ENCODE measurements at regions not wholly inside any gene's neighbourhood (a gene's known extent, or its start where the extent isn't known, plus 50 kb on each side); places are given as distances from the start of the nearest gene placed in this dataset.
"Not testable (repeated sequence)": the region's sequence is repeated elsewhere in the genome, so short reads cannot be mapped to it uniquely, and the experiment has no call there.

GRCh38 chr21:31589820-31590219 is 69.7 kb upstream of the SOD1 start:
- no peaks in the 10 kb centered on the region for H3K4me1 Mint-ChIP-seq (ENCODE audit: low read depth, unreplicated experiment)
- no peaks in the 10 kb centered on the region for H3K4me1 ChIP-seq
- no peak for DNase-seq
- intact Hi-C loops (cut with micrococcal nuclease; ENCODE audit: unreplicated experiment), result no loop called here
- no peaks in the 10 kb centered on the region for H3K27me3 Mint-ChIP-seq (ENCODE audit: insufficient read depth, unreplicated experiment)
- no peaks in the 10 kb centered on the region for H3K9me3 ChIP-seq
- no peaks in the 10 kb centered on the region for H3K36me3 ChIP-seq (ENCODE audit: control insufficient read depth, insufficient read depth, low read length)
- no peak overlapping the region for H3K4me3 ChIP-seq (ENCODE audit: low read depth, low read length)
- H3K4me3 Mint-ChIP-seq (ENCODE audit: unreplicated experiment), result no peak overlapping the region
- CTCF ChIA-PET, result no interaction called here
- no peaks in the 10 kb centered on the region for H3K36me3 Mint-ChIP-seq (ENCODE audit: insufficient read depth, unreplicated experiment)
- no peak overlapping the region for H3K27ac Mint-ChIP-seq (ENCODE audit: unreplicated experiment)
- H3K27me3 ChIP-seq (replicated peaks; ENCODE audit: control insufficient read depth, insufficient read depth, low read length), result no peaks in the 10 kb centered on the region
- BruUV-seq (replicated peaks), result no TSS peak
- no peak for TF ChIP-seq CTCF (IDR thresholded peaks at IDR 0.05; ENCODE audit: insufficient read depth in 1 of 2, low read depth in 1 of 2, low read length in 1 of 2, severe bottlenecking in 1 of 2, unreplicated experiment in 1 of 2)
- no peaks in the 10 kb centered on the region for H3K9me3 Mint-ChIP-seq (ENCODE audit: unreplicated experiment)
- POLR2A ChIA-PET, result no interaction called here

DNA sequence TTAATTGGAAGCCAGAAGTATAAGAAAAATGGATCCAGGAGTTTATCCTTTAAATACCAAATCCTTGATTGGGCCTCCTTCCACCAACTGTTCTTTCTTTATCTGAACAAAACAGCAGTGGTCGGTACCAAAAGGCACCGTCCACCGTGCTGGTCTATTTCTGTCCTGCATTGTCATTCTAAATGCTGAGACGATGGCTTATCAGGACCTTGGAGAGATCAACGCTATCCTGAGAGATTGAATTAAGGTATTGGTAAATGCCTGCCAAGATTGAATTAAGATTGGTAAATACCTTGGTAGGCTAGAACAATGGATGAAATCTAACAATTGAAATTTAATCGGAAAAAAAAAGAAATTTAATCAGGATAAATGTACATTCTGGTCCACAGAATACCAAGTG is 73.4 kb upstream of the SOD1 start:
- Mint-ChIP-seq H3K4me3 (ENCODE audit: unreplicated experiment) (no peak overlapping the region), H3K9me3 (ENCODE audit: unreplicated experiment) (no peaks in the 10 kb centered on the region), H3K27me3 (ENCODE audit: insufficient read depth, unreplicated experiment) (no peaks in the 10 kb centered on the region), H3K27ac (ENCODE audit: unreplicated experiment) (no peak overlapping the region), H3K4me1 (ENCODE audit: low read depth, unreplicated experiment) (no peaks in the 10 kb centered on the region), H3K36me3 (ENCODE audit: insufficient read depth, unreplicated experiment) (no peaks in the 10 kb centered on the region)
- no peak for TF ChIP-seq CTCF (IDR thresholded peaks at IDR 0.05; ENCODE audit: insufficient read depth in 1 of 2, low read depth in 1 of 2, low read length in 1 of 2, severe bottlenecking in 1 of 2, unreplicated experiment in 1 of 2)
- H3K9me3 ChIP-seq, result no peaks in the 10 kb centered on the region
- BruUV-seq (replicated peaks), result no TSS peak
- CTCF ChIA-PET, result no interaction called here
- no peaks in the 10 kb centered on the region for H3K36me3 ChIP-seq (ENCODE audit: control insufficient read depth, insufficient read depth, low read length)
- no peaks in the 10 kb centered on the region for H3K4me1 ChIP-seq
- H3K4me3 ChIP-seq (ENCODE audit: low read depth, low read length), result no peak overlapping the region
- H3K27me3 ChIP-seq (replicated peaks; ENCODE audit: control insufficient read depth, insufficient read depth, low read length), result no peaks in the 10 kb centered on the region
- DNase-seq, result no peak
- POLR2A ChIA-PET, result no interaction called here
- intact Hi-C loops (cut with micrococcal nuclease; ENCODE audit: unreplicated experiment), result no loop called here

GRCh38 chr21:31583937-31584336 is 75.6 kb upstream of the SOD1 start:
- H3K36me3 Mint-ChIP-seq (ENCODE audit: insufficient read depth, unreplicated experiment); H3K9me3 ChIP-seq; DNase-seq; H3K9me3 Mint-ChIP-seq (ENCODE audit: unreplicated experiment); CTCF ChIA-PET; H3K4me1 Mint-ChIP-seq (ENCODE audit: low read depth, unreplicated experiment); H3K36me3 ChIP-seq (ENCODE audit: control insufficient read depth, insufficient read depth, low read length); H3K27ac Mint-ChIP-seq (ENCODE audit: unreplicated experiment); H3K27me3 Mint-ChIP-seq (ENCODE audit: insufficient read depth, unreplicated experiment); H3K4me3 Mint-ChIP-seq (ENCODE audit: unreplicated experiment); BruUV-seq (replicated peaks); H3K4me3 ChIP-seq (ENCODE audit: low read depth, low read length); POLR2A ChIA-PET; H3K4me1 ChIP-seq; H3K27me3 ChIP-seq (replicated peaks; ENCODE audit: control insufficient read depth, insufficient read depth, low read length): not testable (repeated sequence)
- intact Hi-C loops (cut with micrococcal nuclease; ENCODE audit: unreplicated experiment), result loop anchor here (5.0 kb wide), 1 partner anchor 127 kb away; no protein-coding TSS in a partner anchor

DNA sequence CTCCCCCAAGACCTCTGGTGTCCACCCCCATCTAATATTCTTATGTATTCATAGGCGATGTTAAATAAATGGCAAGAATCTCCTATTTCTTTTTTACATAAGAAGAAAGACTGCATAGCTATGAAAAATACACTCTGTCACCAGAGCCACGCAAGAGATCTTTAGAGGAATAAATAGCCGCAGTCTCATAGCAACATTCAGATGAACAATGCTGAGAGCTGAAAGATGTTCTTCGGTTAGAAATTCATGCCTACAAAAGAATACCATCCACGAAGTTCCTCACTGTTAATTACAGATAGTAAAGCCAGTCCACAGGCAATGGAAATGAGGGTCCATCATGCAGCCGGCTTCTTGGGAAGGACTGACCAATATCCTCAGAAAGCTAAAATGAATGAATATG is 76.0 kb upstream of the SOD1 start:
- ChIA-PET CTCF (no interaction called here), POLR2A (no interaction called here)
- H3K4me3 ChIP-seq (ENCODE audit: low read depth, low read length), result no peak overlapping the region
- H3K4me1 ChIP-seq, result no peaks in the 10 kb centered on the region
- H3K9me3 Mint-ChIP-seq (ENCODE audit: unreplicated experiment), result no peaks in the 10 kb centered on the region
- no peaks in the 10 kb centered on the region for H3K4me1 Mint-ChIP-seq (ENCODE audit: low read depth, unreplicated experiment)
- H3K4me3 Mint-ChIP-seq (ENCODE audit: unreplicated experiment), result no peak overlapping the region
- no peaks in the 10 kb centered on the region for H3K36me3 ChIP-seq (ENCODE audit: control insufficient read depth, insufficient read depth, low read length)
- H3K9me3 ChIP-seq, result no peaks in the 10 kb centered on the region
- H3K27me3 ChIP-seq (replicated peaks; ENCODE audit: control insufficient read depth, insufficient read depth, low read length), result no peaks in the 10 kb centered on the region
- intact Hi-C loops (cut with micrococcal nuclease; ENCODE audit: unreplicated experiment), result loop anchor here (5.0 kb wide), 1 partner anchor 126 kb away; no protein-coding TSS in a partner anchor
- no peaks in the 10 kb centered on the region for H3K36me3 Mint-ChIP-seq (ENCODE audit: insufficient read depth, unreplicated experiment)
- no peaks in the 10 kb centered on the region for H3K27me3 Mint-ChIP-seq (ENCODE audit: insufficient read depth, unreplicated experiment)
- TF ChIP-seq CTCF (IDR thresholded peaks at IDR 0.05; ENCODE audit: insufficient read depth in 1 of 2, low read depth in 1 of 2, low read length in 1 of 2, severe bottlenecking in 1 of 2, unreplicated experiment in 1 of 2), result no peak
- no TSS peak for BruUV-seq (replicated peaks)
- DNase-seq, result no peak
- H3K27ac Mint-ChIP-seq (ENCODE audit: unreplicated experiment), result no peak overlapping the region

Data from Caco-2 (cell line).